ENCODE measurements at regions not wholly inside any gene's neighbourhood (a gene's known extent, or its start where the extent isn't known, plus 50 kb on each side); places are given as distances from the start of the nearest gene placed in this dataset.
"Not testable (repeated sequence)": the region's sequence is repeated elsewhere in the genome, so short reads cannot be mapped to it uniquely, and the experiment has no call there.

DNA sequence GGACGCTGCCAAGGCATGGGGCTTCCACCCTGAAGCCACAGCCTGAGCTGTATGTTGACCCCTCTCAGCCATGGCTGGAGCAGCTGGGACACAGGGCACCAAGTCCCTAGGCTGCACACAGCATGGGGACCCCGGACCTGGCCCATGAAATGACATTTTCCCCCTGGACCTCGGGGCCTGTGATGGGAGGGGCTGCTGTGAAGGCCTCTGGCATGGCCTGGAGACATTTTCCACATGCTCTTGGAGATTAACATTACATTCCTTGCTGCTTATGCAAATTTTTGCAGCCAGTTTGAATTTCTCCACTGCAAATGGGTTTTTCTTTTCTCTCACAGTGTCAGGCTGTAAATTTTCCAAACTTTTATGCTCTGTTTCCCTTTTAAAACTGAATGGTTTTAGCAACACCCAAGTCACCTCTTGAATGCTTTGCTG, 463.6 kb downstream of the ZWINT start:
- no peak for DNase-seq

GRCh38 chr10:55892276-55892675, 468.8 kb downstream of the ZWINT start:
- DNase-seq: no peak

- no peak for DNase-seq
Observed at GRCh38 chr10:55881588-55881987, 479.5 kb downstream of the ZWINT start.

GRCh38 chr10:55873485-55873884, 487.6 kb downstream of the ZWINT start:
- no peak for DNase-seq

GRCh38 chr10:55870186-55870585, 490.9 kb downstream of the ZWINT start:
- no peak for DNase-seq

GRCh38 chr10:55867848-55868247, 493.2 kb downstream of the ZWINT start:
- no peak for DNase-seq

DNA sequence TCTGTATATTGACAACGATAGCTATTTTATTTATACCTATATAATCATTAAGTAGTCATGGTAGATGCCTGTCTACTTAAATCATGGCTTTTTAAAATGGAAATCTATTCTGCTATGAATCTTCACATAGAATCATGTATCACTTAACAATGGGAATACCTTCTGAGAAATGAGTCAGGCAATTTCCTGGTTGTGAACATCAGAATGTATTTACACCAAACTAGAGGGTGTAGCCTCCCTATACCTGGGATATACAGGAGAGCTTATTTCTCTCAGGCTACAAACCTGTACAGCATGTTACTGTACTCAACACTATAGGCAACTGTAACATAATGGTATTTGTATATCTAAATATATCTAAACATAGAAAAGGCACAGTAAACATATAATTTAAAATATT, 502.3 kb downstream of the ZWINT start:
- no peak for DNase-seq

GRCh38 chr10:55852900-55853299, 508.2 kb downstream of the ZWINT start:
- no peak for DNase-seq

GRCh38 chr10:55837273-55837672, 523.8 kb downstream of the ZWINT start:
- DNase-seq: no peak

DNA sequence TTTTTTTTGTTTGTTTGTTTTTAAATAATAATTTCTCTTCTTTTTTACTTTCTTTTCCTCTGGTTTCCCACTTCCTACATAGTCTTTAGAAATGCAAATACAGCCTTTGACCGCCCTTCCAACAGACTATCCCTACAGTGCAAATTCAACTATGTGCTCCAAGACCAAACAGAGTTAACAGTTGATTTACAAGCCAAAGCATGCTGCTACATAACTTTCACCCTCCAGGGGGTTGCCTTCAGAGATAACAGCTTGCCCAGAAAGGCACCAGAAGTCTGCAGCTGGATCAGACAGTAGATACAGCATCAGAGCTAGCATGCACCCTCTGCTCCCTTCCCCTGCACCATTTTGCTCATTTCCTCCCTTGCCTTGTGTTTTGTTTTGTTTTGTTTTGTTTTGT, 539.0 kb downstream of the ZWINT start:
- no peak for DNase-seq

DNA sequence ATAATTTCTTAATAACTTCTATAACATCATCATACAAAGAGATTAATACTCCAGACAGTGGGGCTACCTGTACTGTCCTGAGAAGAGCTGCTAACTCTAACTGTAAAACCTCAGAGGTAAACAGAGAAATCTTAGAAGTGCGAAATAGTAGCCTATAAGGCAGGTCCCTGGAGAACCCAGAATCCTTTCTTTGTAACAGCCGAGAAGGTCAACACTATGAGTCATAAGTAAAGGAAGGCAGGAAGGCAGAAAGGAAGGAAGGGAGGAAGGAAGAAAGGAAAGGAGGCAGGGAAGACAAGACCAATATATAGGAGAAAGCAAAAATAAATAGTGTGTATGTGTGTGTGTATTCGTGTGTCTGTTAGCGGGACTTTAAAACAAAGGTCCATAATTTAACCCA, 540.6 kb downstream of the ZWINT start:
- no peak for DNase-seq

DNA sequence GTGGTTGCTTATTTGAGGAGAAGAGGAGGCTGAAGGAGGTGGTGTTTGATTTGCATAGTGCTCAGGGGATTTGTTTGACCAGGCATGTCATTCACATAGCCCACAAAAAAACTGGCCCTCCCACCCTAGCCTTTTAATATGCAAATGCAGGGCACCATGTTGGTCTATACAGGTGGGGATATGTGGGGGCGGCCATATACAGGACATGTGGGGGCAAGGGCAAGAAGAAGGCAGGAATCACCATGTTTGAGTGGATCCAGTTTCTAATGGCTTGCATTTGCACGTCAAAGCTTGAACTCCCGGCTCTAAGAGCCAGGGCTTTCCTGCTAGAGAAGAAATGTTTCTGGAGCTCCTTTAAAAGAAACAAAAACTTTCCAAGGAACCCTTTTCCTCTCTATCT, 541.0 kb downstream of the ZWINT start:
- no peak for DNase-seq

DNA sequence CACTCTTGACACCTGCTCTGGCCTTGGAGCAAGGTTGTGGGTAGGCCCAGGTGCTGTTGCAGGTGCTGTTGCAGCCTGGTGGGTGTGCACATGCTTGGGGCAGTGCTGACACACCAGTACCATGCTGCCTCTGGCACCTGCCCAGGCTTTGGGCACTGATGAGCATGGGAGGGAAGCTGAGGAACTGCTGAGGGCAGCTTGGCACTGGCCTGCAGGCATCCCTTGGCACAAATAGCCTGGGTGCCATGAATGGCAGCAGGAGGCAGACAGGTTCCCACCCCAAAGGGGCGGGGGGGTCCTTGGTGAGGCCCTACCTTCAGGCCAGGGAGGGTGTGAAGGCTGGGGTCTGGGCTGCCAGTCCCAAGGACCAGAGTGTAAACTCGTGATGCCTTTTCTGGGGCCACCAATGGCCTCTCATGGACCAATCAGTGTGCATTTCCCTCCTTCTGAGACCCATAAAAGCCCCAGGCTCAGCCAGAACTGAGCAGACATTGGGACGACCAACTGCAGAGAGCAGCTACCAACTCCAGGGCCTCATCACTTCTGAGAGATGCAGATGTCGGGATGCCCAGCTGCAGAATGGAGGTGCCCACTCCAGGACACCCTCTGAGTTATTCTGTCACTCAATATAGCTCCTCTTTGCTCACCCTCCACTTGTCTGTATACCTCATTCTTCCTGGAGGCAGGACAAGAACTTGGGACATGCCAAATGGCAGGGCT, 547.4 kb downstream of the ZWINT start:
- no peak for DNase-seq

DNA sequence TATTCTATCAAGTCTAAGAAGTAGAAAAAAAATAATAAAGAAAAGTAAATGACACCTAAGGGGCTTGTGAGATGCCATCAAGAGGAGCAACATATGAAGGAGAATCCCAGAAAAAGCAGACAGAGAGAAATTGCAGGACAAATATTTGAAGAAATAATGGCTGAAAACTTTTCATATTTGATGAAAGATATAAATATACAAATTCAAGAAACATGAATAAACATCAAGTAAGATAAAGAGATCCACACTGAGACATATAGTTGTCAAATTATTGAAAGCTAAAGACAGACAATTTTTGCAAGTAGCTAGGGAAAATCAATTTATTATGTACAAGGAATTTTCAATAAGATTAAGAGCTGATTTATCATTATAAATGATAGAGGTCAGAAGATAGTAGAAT, 558.0 kb downstream of the ZWINT start:
- DNase-seq: no peak

- no peak for DNase-seq
Observed at GRCh38 chr10:55801353-55801661, 559.8 kb downstream of the ZWINT start.

DNA sequence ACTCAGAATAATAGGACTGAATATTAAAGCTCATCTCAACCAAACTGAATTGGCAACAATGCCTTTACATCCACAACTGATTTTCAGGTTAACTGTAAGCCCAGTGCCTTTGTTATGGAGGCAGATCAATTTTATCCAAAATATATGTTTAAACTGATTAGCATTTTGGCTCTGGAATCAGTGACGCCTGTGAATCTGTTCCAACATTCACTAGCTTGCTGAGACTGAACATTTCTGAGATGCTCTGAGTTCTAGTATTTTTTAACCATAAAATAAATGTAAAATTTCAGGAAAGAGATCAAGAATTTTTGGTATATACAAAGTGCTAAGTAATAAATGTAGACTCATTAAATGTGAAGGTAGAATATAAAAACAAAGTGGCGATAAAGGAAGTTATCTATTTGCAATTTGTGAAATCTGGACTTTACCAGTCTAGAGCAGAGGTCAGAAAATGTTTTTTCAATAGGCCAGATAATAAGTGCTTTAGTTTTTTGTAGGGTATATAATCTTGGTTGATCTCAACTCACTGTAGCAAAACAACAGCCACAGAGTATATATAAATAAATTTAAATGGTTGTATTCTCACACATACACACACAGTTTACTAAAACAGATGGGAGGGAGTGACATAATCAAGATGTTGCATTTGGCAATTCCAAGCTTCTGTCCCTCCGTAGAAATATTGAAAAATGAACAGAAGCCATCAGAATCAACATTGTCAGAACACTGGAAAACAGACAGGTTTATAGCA, 560.3 kb downstream of the ZWINT start:
- DNase-seq: no peak

- no peak for DNase-seq
Observed at GRCh38 chr10:55793024-55793423, 568.0 kb downstream of the ZWINT start.

DNA sequence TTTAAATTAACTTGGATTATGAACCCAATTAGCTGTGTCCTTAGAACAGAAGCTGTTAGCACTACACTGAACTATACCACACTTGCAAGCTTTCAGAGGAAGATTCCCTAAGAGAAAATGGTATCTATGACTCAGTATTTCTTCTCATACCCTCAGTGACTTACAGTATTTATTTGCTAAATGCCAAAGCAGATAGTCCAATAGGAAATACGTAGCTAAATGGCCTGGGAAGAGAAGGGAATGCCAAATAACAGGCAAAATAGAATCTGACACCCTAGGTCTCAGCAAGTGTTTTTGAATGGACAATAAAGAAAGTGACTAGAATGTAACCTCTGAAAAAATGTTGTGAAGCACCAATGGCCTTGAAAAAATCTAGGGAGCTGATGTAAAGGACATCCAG, 570.8 kb downstream of the ZWINT start:
- DNase-seq: not testable (repeated sequence)

DNA sequence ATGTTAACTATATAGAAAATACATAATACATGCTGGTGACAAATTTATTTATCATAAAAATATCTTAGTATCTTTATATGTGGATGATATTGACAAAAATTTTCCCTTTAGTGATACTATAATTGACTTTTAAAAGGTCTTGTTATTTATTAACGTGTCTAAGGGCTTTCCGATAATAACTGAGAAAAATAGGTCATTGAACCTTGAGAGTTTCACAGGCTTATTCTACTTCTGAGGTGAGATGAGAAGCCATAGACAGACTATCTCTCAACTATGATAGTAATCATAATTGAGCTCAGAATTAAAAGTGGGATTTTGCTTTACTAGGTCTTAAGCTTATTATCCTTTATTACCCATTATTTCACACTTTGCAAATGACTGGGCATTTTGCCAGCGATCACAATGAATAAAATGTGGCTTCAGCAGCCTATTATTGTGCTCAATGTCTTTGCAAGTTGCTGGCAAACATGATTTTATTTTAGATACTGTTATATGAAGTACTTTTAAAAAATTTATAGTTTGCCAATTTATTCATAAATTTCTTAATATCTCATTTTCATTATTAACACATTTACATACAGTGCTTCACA, 574.5 kb downstream of the ZWINT start:
- DNase-seq: no peak

DNA sequence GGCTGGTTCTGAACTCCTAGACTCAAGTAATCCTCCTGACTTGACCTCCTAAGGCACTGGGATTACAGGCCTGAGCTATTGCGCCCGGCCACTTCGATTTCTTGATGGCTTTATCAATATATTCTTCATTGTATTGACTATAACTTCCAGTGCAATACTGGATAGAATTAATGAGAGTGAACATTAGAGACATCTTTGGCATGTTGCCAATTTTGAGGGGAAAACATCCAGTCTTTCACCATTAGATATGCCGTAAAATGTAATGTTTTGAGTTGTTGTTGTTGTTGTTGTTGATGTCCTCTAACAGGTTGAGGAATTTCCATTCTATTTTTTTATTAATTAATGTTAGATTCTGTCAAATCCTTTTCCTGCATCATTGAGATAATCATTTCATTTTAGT, 578.9 kb downstream of the ZWINT start:
- no peak for DNase-seq

DNA sequence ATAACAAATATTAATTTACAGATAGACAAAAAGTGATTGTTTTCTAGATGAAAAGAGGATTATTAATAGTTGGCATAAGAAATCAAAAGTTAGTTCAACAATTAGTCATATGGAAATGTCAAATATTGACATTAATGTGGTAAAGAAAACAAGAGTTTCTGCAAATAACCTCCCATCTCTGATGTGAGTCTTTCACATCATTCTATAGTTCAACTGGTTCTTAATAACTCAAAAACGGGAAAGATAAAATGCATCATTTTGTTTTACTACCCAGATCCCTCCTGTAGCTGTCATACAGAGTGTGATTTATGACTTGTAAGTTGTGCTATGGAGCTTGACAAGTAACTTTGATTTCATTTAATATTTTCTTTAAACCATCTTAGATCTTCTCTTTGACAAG, 594.8 kb downstream of the ZWINT start:
- no peak for DNase-seq

- no peak for DNase-seq
Observed at GRCh38 chr10:55750458-55750857, 610.6 kb downstream of the ZWINT start.

GRCh38 chr10:55747244-55747643, 613.8 kb downstream of the ZWINT start:
- DNase-seq: no peak

GRCh38 chr10:55746002-55746401, 615.1 kb downstream of the ZWINT start:
- no peak for DNase-seq

Measured in right hindlimb (tissue), 1 donor.